Memory B cell (primary cell): ENCODE measurements at regions not wholly inside any gene's neighbourhood (a gene's known extent, or its start where the extent isn't known, plus 50 kb on each side); places are given as distances from the start of the nearest gene placed in this dataset.

Experiments
- ATAC-seq: fragments of 150-1000 bp; cut with Tn5 transposase; 2 replicates; pipeline ENCODE4 v1.10.0; 2021; ENCODE audit warnings: low read depth, mild to moderate bottlenecking, moderate library complexity
- DNase-seq, 2 donors: peaks; one replicate each; pipeline ENCODE4 v3.0.0; 2022; ENCODE audit warnings: low spot score in 2 of 2
- H3K27ac Mint-ChIP-seq: one replicate; pipeline ENCODE4 v1.8.0; 2022; ENCODE audit warnings: mild to moderate bottlenecking, moderate library complexity, mixed read lengths
- H3K27me3 Mint-ChIP-seq: one replicate; pipeline ENCODE4 v1.8.0; 2022; ENCODE audit warnings: mixed read lengths
- H3K36me3 Mint-ChIP-seq: one replicate; pipeline ENCODE4 v1.8.0; 2022; ENCODE audit warnings: mild to moderate bottlenecking, mixed read lengths
- H3K4me1 Mint-ChIP-seq: one replicate; pipeline ENCODE4 v1.8.0; 2022; ENCODE audit warnings: mixed read lengths
- H3K4me3 Mint-ChIP-seq: one replicate; pipeline ENCODE4 v1.8.0; 2022; ENCODE audit warnings: mild to moderate bottlenecking, moderate library complexity, mixed read lengths
- H3K9me3 Mint-ChIP-seq: one replicate; pipeline ENCODE4 v1.8.0; 2022; ENCODE audit warnings: mixed read lengths

GRCh38 chr16:85297881-85298280 lies 185.6 kb upstream of the CIBAR2 start:
- Mint-ChIP-seq H3K9me3 (no peaks in the 10 kb centered on the region), H3K4me3 (no peak overlapping the region), H3K36me3 (no peaks in the 10 kb centered on the region), H3K27ac (no peak overlapping the region), H3K27me3 (peaks cover 8% of the 10 kb centered on the region), H3K4me1 (no peaks in the 10 kb centered on the region)
- DNase-seq = no peak
- no peak for ATAC-seq

- H3K4me1 Mint-ChIP-seq = peaks cover 3% of the 10 kb centered on the region
- ATAC-seq (no peak), DNase-seq (no peak)
- no peak overlapping the region for H3K4me3 Mint-ChIP-seq
- no peak overlapping the region for H3K27ac Mint-ChIP-seq
- no peaks in the 10 kb centered on the region for H3K36me3 Mint-ChIP-seq
- H3K9me3 Mint-ChIP-seq = no peaks in the 10 kb centered on the region
- peaks cover 6% of the 10 kb centered on the region for H3K27me3 Mint-ChIP-seq
Measured at GRCh38 chr16:85300406-85300968, 188.2 kb upstream of the CIBAR2 start.

- no peaks in the 10 kb centered on the region for H3K36me3 Mint-ChIP-seq
- H3K4me1 Mint-ChIP-seq = peaks cover 6% of the 10 kb centered on the region
- H3K27ac Mint-ChIP-seq = no peak overlapping the region
Measured at GRCh38 chr16:85301231-85301630, 189.0 kb upstream of the CIBAR2 start.

GRCh38 chr16:85302018-85302847 lies 190.0 kb upstream of the CIBAR2 start:
- ATAC-seq (no peak), DNase-seq (no peak)
- H3K4me3 Mint-ChIP-seq = no peak overlapping the region
- no peak overlapping the region for H3K27ac Mint-ChIP-seq
- no peaks in the 10 kb centered on the region for H3K9me3 Mint-ChIP-seq
- no peaks in the 10 kb centered on the region for H3K36me3 Mint-ChIP-seq
- peaks cover 8% of the 10 kb centered on the region for H3K4me1 Mint-ChIP-seq
- peaks cover 4% of the 10 kb centered on the region for H3K27me3 Mint-ChIP-seq

More at GRCh38 chr16:85301231-85301630, 189.0 kb upstream of the CIBAR2 start:
- Mint-ChIP-seq H3K9me3 (no peaks in the 10 kb centered on the region), H3K4me3 (no peak overlapping the region), H3K27me3 (peaks cover 6% of the 10 kb centered on the region)
- ATAC-seq (no peak), DNase-seq (no peak)

GRCh38 chr16:85302848-85303353 lies 190.6 kb upstream of the CIBAR2 start:
- ATAC-seq (no peak), DNase-seq (no peak)
- H3K27me3 Mint-ChIP-seq = peaks cover 4% of the 10 kb centered on the region
- H3K4me3 Mint-ChIP-seq = no peak overlapping the region
- H3K36me3 Mint-ChIP-seq = no peaks in the 10 kb centered on the region
- no peak overlapping the region for H3K27ac Mint-ChIP-seq
- H3K9me3 Mint-ChIP-seq = no peaks in the 10 kb centered on the region
- H3K4me1 Mint-ChIP-seq = peaks cover 8% of the 10 kb centered on the region

GRCh38 chr16:85303354-85303883 lies 191.1 kb upstream of the CIBAR2 start:
- H3K4me1 Mint-ChIP-seq = peaks cover 9% of the 10 kb centered on the region
- H3K4me3 Mint-ChIP-seq = peak overlapping the region; percentile 63
- no peaks in the 10 kb centered on the region for H3K9me3 Mint-ChIP-seq
- no peaks in the 10 kb centered on the region for H3K36me3 Mint-ChIP-seq
- H3K27me3 Mint-ChIP-seq = peaks cover 4% of the 10 kb centered on the region
- ATAC-seq (peak; percentile 53), DNase-seq (peak; percentile 77 to 83)
- H3K27ac Mint-ChIP-seq = no peak overlapping the region

GRCh38 chr16:85304337-85304736 lies 192.1 kb upstream of the CIBAR2 start:
- Mint-ChIP-seq H3K36me3 (no peaks in the 10 kb centered on the region), H3K27me3 (peaks cover 2% of the 10 kb centered on the region), H3K4me1 (peaks cover 12% of the 10 kb centered on the region), H3K9me3 (no peaks in the 10 kb centered on the region), H3K27ac (no peak overlapping the region), H3K4me3 (no peak overlapping the region)
- ATAC-seq (no peak), DNase-seq (no peak)

GRCh38 chr16:85306071-85306792 lies 194.0 kb upstream of the CIBAR2 start:
- Mint-ChIP-seq H3K4me1 (peaks cover 23% of the 10 kb centered on the region), H3K9me3 (no peaks in the 10 kb centered on the region), H3K4me3 (peak overlapping the region; percentile 8), H3K27ac (peak overlapping the region; percentile 60), H3K27me3 (no peaks in the 10 kb centered on the region), H3K36me3 (no peaks in the 10 kb centered on the region)
- DNase-seq (peak; percentile 61 to 78), ATAC-seq (peak; percentile 69)

GRCh38 chr16:85306793-85307551 lies 194.7 kb upstream of the CIBAR2 start:
- H3K9me3 Mint-ChIP-seq = no peaks in the 10 kb centered on the region
- H3K4me3 Mint-ChIP-seq = no peak overlapping the region
- DNase-seq = no peak
- peaks cover 28% of the 10 kb centered on the region for H3K4me1 Mint-ChIP-seq
- no peak for ATAC-seq
- H3K27me3 Mint-ChIP-seq = peaks cover under 1% of the 10 kb centered on the region
- H3K27ac Mint-ChIP-seq = no peak overlapping the region
- no peaks in the 10 kb centered on the region for H3K36me3 Mint-ChIP-seq

GRCh38 chr16:85307552-85308364 lies 195.5 kb upstream of the CIBAR2 start:
- H3K4me1 Mint-ChIP-seq = peaks cover 31% of the 10 kb centered on the region
- no peak overlapping the region for H3K4me3 Mint-ChIP-seq
- H3K9me3 Mint-ChIP-seq = no peaks in the 10 kb centered on the region
- H3K27ac Mint-ChIP-seq = no peak overlapping the region
- ATAC-seq (no peak), DNase-seq (no peak)
- H3K36me3 Mint-ChIP-seq = no peaks in the 10 kb centered on the region
- peaks cover 5% of the 10 kb centered on the region for H3K27me3 Mint-ChIP-seq

- no peaks in the 10 kb centered on the region for H3K36me3 Mint-ChIP-seq
- H3K9me3 Mint-ChIP-seq = no peaks in the 10 kb centered on the region
- DNase-seq = no peak
- H3K4me3 Mint-ChIP-seq = peak overlapping the region; percentile 27
- peak overlapping the region; percentile 28 for H3K27ac Mint-ChIP-seq
- peaks cover 5% of the 10 kb centered on the region for H3K27me3 Mint-ChIP-seq
- H3K4me1 Mint-ChIP-seq = peaks cover 31% of the 10 kb centered on the region
- no peak for ATAC-seq
Measured at GRCh38 chr16:85308611-85309540, 196.6 kb upstream of the CIBAR2 start.
